ENCODE measurements at regions not wholly inside any gene's neighbourhood (a gene's known extent, or its start where the extent isn't known, plus 50 kb on each side); places are given as distances from the start of the nearest gene placed in this dataset.

DNA sequence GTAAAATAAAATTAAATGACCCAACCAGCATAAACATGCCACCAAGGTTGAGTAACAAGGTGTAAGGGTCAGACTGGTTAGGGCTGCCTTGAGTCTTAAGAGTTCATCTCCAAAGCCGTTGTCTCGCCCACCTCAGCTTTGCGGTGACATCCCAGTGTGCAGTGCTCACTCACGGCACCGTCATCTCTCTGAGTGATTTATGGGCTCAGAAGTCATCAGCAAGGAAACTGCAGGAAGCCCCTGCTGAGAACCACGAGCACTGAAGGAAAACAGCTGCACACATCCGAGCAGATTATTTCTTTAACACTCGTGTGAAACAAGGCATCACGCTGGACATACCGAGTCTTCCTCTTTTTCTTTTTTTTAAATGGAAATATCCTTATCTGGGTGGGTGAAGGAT, 411.1 kb downstream of the TRIML1 start:
- Histone ChIP-seq H3K4me1 (no peaks in the 10 kb centered on the region), H3K4me3 (no peak overlapping the region), H3K27me3 (no peaks in the 10 kb centered on the region), H3K36me3 (no peaks in the 10 kb centered on the region), H3K9me3 (peaks cover 0 to 3% (median 0%) of the 10 kb centered on the region in 11 donors), H3K27ac (no peak overlapping the region)
- 43 to 54% methylated on average over 10 of the region's 10 CpGs for WGBS, 2 donors
- no peak for DNase-seq
- intact Hi-C loops (cut with DNase I) = no loop called here
- no peak for ATAC-seq
- TF ChIP-seq CTCF (IDR thresholded peaks at IDR 0.05) = no peak

DNA sequence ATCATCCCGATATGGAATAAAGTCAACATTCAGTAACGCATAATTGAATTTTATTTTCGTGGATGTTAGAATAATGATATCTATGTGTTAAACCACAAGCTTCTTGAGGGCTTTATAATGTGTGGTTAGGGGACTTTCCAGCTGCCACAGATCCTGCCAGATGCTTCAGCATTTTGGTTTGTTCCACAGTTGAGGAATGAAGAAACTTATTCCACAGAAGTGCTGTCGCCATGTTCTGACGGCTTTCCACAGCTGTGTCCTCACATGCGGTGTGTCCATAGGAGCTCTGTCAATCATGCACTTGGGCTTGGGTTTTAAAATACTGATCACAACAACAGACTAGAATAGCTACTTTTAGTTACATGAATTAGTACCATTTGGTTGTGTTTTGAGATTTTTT, 411.9 kb downstream of the TRIML1 start:
- 57 to 65% methylated on average over 6 of the region's 6 CpGs for WGBS, 2 donors
- no peak overlapping the region for H3K4me3 ChIP-seq
- no peaks in the 10 kb centered on the region for H3K27me3 ChIP-seq
- DNase-seq (no peak), ATAC-seq (no peak)
- no peaks in the 10 kb centered on the region for H3K4me1 ChIP-seq
- TF ChIP-seq CTCF (IDR thresholded peaks at IDR 0.05) = no peak
- H3K9me3 ChIP-seq = peaks cover 0 to 4% (median 0%) of the 10 kb centered on the region in 11 donors
- H3K27ac ChIP-seq = no peak overlapping the region
- H3K36me3 ChIP-seq = no peaks in the 10 kb centered on the region
- intact Hi-C loops (cut with DNase I) = no loop called here

- 62 to 63% methylated on average over 2 of the region's 2 CpGs for WGBS, 2 donors
- no peaks in the 10 kb centered on the region for H3K27me3 ChIP-seq
- no peak overlapping the region for H3K4me3 ChIP-seq
- H3K27ac ChIP-seq = no peak overlapping the region
- DNase-seq (no peak), ATAC-seq (no peak)
- intact Hi-C loops (cut with DNase I) = no loop called here
- H3K36me3 ChIP-seq = no peaks in the 10 kb centered on the region
- H3K4me1 ChIP-seq = no peaks in the 10 kb centered on the region
- no peak for TF ChIP-seq CTCF (IDR thresholded peaks at IDR 0.05)
- peaks cover 0 to 4% (median 0%) of the 10 kb centered on the region in 11 donors for H3K9me3 ChIP-seq
Observed at GRCh38 chr4:188552741-188553275, 413.6 kb downstream of the TRIML1 start.

GRCh38 chr4:188554413-188554812, 415.2 kb downstream of the TRIML1 start:
- no peak overlapping the region for H3K4me3 ChIP-seq
- H3K9me3 ChIP-seq = peaks cover 0 to 5% (median 0%) of the 10 kb centered on the region in 11 donors
- 61 to 70% methylated on average over 4 of the region's 4 CpGs for WGBS, 2 donors
- DNase-seq (no peak), ATAC-seq (no peak)
- no peak for TF ChIP-seq CTCF (IDR thresholded peaks at IDR 0.05)
- H3K27ac ChIP-seq = no peak overlapping the region
- intact Hi-C loops (cut with DNase I) = no loop called here
- no peaks in the 10 kb centered on the region for H3K27me3 ChIP-seq
- no peaks in the 10 kb centered on the region for H3K4me1 ChIP-seq
- no peaks in the 10 kb centered on the region for H3K36me3 ChIP-seq
